T-helper 1 cell treated with Interleukin-12 subunit alpha and Interleukin-12 subunit beta and Interleukin-4 antibody, amounts not matched to agents 30 μg/mL and 1 μg/mL, for 36 hours (primary cell): ENCODE measurements at regions not wholly inside any gene's neighbourhood (a gene's known extent, or its start where the extent isn't known, plus 50 kb on each side); places are given as distances from the start of the nearest gene placed in this dataset.

Source experiments
- H3K27ac Mint-ChIP-seq: one replicate; pipeline ENCODE4 v1.8.0; 2021; ENCODE audit warnings: mild to moderate bottlenecking, mixed read lengths
- H3K27me3 Mint-ChIP-seq: one replicate; pipeline ENCODE4 v1.8.0; 2021; ENCODE audit warnings: low read depth, mixed read lengths
- H3K36me3 Mint-ChIP-seq: one replicate; pipeline ENCODE4 v1.8.0; 2021; ENCODE audit warnings: low read depth, mixed read lengths
- H3K4me1 Mint-ChIP-seq: one replicate; pipeline ENCODE4 v1.8.0; 2021; ENCODE audit warnings: low read depth, mixed read lengths
- H3K4me3 Mint-ChIP-seq: one replicate; pipeline ENCODE4 v1.8.0; 2021; ENCODE audit warnings: mild to moderate bottlenecking, moderate library complexity, mixed read lengths
- H3K9me3 Mint-ChIP-seq: one replicate; pipeline ENCODE4 v1.8.0; 2021; ENCODE audit warnings: mixed read lengths

DNA sequence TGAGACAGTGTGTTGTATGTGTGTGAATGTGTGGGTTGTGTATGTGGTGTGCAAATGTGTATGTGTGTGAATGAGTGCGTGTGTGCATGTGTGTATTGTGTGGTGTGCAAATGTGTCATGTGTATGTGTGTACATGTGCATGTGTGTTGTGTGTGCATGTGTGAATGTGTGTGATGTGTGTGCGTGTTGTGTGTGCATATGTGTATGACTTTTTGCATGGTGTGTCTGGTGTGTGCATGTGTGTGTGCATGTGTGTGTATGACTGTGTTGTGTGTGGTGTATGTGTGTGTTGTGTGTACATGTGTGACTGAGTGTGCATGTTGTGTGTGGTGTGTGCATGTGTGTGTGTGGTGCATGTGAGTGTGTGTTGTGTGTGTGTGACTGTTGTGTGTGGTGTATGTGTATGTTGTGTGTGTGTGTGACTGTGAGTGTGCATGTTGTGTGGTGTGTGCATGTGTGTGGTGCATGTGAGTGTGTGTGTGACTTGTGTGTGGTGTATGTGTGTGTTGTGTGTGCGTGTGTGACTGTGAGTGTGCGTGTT lies 268.3 kb downstream of the DCDC2C start:
- Mint-ChIP-seq H3K27ac (no peak overlapping the region), H3K4me3 (no peak overlapping the region), H3K27me3 (no peaks in the 10 kb centered on the region), H3K9me3 (no peaks in the 10 kb centered on the region), H3K4me1 (no peaks in the 10 kb centered on the region), H3K36me3 (no peaks in the 10 kb centered on the region)

DNA sequence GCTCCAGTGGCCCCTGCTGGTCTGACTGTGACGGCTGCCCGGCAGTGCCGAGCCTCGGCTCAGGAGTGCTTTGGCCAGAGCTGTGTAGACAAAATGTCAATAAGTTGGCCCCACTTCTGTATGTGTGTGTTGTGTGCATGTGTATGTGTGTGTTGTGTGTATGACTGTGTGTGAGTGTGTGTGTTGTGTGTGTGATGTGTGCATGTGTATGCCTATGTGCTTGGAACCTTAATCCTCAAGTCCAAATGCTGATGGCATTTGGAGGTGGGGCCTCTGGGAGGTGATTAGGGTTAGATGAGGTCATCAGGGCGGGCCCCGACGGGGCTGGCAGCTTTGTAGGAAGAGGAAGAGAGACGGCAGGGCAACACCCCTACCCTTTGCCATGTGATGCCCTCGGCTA lies 269.0 kb downstream of the DCDC2C start:
- no peaks in the 10 kb centered on the region for H3K4me1 Mint-ChIP-seq
- H3K27me3 Mint-ChIP-seq = no peaks in the 10 kb centered on the region
- H3K36me3 Mint-ChIP-seq = no peaks in the 10 kb centered on the region
- no peak overlapping the region for H3K4me3 Mint-ChIP-seq
- no peaks in the 10 kb centered on the region for H3K9me3 Mint-ChIP-seq
- H3K27ac Mint-ChIP-seq = no peak overlapping the region

DNA sequence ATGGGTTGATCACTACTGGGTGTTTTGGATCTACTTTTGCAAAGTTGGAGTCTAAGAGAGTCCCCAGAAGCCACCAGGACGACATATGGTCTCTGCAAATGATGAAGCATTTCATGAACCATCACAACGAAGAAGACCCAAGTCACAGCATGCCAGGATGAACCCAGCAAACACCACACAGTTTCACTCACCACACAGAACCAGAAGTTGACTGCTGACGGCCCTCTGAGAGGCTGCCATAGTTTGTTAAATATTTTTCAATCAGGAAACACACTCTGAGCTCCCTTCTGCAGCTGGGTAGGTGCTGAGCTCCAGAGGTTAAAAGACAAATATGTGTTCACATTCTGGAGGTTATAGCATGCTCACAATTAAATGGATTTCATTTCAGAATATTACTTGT lies 271.4 kb downstream of the DCDC2C start:
- H3K27me3 Mint-ChIP-seq = no peaks in the 10 kb centered on the region
- H3K4me1 Mint-ChIP-seq = no peaks in the 10 kb centered on the region
- no peaks in the 10 kb centered on the region for H3K36me3 Mint-ChIP-seq
- no peak overlapping the region for H3K27ac Mint-ChIP-seq
- no peak overlapping the region for H3K4me3 Mint-ChIP-seq
- no peaks in the 10 kb centered on the region for H3K9me3 Mint-ChIP-seq

DNA sequence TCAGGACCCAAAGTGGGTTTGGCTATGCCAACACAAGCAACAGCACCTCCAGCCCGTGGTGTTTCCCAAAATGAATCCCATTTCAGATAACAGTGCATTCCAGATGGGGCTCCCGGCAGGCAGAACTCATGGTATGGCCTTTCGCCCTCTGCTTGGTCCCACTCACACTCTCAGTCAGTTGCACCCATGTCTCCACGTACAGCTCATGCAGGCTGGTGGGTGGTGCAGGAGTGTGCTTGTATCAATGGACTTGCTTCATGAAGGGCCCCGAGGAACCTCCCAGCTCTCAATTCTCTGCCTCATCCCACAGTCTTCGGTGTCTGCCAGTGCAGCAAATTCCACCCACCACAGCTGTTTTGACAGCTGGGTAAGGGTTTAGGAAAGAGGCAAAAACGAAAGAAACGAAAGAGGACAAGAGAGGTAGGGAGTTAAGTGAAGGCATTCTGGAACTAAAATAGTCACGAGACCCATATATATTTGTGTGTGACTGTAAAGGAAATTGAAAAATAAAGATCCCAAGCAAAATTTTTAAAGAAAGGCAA lies 278.1 kb downstream of the DCDC2C start:
- no peak overlapping the region for H3K4me3 Mint-ChIP-seq

DNA sequence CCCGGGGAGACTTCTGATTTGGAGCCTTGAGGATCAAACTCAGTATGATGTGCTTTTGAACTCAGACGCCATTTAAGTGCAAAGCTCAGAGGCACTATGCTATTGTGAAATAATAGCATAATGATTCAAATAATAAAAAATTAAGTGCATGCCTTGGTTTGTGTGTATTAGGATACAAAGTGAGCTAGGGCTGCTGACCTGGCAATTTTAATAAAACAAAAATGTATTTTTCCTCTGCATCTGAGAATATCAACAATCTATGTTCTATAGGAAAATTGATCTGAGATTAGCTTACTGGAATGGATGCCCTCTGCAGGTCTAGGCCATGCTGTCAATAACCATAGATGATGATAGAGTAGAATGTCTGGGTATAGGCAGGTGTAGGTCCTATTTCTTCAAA lies 278.8 kb downstream of the DCDC2C start:
- Mint-ChIP-seq H3K4me1 (no peaks in the 10 kb centered on the region), H3K27me3 (no peaks in the 10 kb centered on the region), H3K27ac (no peak overlapping the region), H3K4me3 (no peak overlapping the region), H3K9me3 (no peaks in the 10 kb centered on the region), H3K36me3 (no peaks in the 10 kb centered on the region)

More for the DNA sequence above, 278.1 kb downstream of the DCDC2C start:
- Mint-ChIP-seq H3K27ac (no peak overlapping the region), H3K4me1 (no peaks in the 10 kb centered on the region), H3K36me3 (no peaks in the 10 kb centered on the region), H3K9me3 (no peaks in the 10 kb centered on the region), H3K27me3 (no peaks in the 10 kb centered on the region)

DNA sequence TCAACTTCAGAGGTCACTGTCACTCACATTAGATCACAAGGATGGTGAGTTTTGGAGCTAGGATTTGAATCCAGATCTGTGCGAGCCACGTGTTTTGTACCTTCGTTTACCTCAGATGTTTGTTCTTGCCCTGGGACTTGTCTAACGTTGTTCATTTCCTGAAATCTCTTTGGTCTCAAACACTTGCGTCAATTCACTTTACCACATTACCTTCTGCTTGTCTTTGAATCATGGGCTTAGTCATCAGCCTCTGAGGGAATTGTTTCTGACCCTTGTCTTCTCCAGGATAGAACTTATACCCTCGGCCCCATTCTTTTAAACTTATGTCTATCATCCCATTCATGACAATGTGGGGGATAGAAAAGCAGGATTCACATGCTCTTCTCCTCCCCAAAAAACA lies 282.7 kb downstream of the DCDC2C start:
- Mint-ChIP-seq H3K4me3 (no peak overlapping the region), H3K27me3 (no peaks in the 10 kb centered on the region), H3K9me3 (peaks cover 3% of the 10 kb centered on the region), H3K36me3 (no peaks in the 10 kb centered on the region), H3K4me1 (no peaks in the 10 kb centered on the region), H3K27ac (no peak overlapping the region)

DNA sequence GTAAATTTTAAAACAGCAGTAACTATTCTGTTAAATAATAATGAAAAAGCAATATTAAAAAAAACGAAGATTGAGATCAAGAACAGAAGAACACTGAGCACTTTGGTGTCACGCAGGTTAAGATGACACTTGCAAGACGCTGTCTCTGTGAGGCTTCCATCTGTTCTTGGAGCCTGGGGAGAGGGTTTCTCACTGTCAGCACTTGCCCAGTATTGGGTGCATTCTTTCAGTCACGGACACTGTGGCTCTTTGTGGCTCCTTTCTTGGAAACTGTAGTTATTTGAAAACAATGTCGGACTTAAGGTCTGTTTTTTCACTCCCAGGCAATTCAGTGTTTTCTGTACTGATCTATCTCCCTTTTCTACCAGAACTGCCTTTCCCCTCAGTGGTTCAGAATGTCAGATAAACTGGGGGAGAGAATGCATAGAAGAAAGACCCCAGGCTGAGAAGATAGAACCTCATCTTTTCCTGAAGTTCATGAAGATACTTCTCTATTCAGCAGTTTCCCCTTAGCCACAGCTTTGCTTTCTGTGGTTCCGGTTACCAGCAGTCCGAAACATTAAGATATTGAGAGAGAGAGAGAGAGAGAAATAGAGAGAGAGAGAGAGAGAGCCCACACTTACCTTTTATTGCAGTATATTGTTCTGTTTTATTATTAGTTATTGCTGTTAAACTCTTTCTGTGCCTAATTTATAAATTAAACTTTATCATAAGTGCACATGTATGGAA lies 283.3 kb downstream of the DCDC2C start:
- peaks cover 8% of the 10 kb centered on the region for H3K9me3 Mint-ChIP-seq
- H3K36me3 Mint-ChIP-seq = no peaks in the 10 kb centered on the region
- H3K4me3 Mint-ChIP-seq = no peak overlapping the region
- H3K4me1 Mint-ChIP-seq = no peaks in the 10 kb centered on the region
- H3K27me3 Mint-ChIP-seq = no peaks in the 10 kb centered on the region
- H3K27ac Mint-ChIP-seq = no peak overlapping the region

DNA sequence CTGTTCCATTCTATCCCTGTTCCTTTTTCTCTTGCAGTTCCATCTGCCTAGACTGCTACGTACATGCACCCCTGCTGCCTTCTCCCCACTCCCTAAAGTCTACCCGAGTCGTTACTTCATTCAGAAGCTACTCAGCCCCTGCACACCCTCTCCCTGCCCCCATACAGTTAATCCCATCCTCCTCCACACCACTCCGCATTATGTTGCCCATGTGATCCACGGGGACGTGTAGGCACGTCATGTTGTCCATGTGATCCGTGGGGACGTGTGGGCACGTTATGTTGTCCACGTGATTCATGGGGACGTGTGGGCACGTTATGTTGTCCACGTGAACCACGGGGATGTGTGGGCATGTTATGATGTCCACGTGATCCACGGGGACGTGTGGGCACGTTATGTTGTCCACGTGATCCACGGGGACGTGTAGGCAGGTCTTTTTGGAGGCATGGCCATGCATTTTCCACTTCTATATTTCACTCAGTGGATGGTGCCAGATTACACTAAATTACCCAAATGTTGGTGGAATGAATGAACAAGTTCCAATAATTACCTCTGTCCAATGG lies 299.5 kb downstream of the DCDC2C start:
- H3K27me3 Mint-ChIP-seq = no peaks in the 10 kb centered on the region
- no peaks in the 10 kb centered on the region for H3K4me1 Mint-ChIP-seq
- peaks cover 5% of the 10 kb centered on the region for H3K9me3 Mint-ChIP-seq
- H3K36me3 Mint-ChIP-seq = no peaks in the 10 kb centered on the region
- H3K27ac Mint-ChIP-seq = no peak overlapping the region
- H3K4me3 Mint-ChIP-seq = no peak overlapping the region

DNA sequence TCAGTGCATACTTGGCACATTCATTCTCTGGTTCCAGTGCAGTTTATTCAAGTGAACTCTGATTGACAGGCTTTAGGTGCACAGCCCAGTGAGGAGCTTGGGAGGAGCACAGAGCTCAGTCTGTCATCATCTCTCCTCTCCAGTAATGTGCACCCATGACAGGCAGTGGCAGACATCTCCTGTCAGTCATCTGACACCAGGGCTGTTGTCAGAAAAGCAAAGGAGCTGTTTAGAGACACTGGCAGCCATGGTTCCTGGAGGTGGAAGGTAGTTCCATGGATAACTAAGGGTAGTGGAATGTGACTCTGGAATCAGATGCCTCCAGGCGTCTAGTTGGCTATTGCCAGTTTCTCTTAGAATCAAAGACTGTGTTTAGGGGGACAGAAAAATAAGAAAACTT lies 308.8 kb downstream of the DCDC2C start:
- peaks cover 19% of the 10 kb centered on the region for H3K9me3 Mint-ChIP-seq
- no peak overlapping the region for H3K4me3 Mint-ChIP-seq
- H3K36me3 Mint-ChIP-seq = no peaks in the 10 kb centered on the region
- H3K27me3 Mint-ChIP-seq = no peaks in the 10 kb centered on the region
- H3K27ac Mint-ChIP-seq = no peak overlapping the region
- no peaks in the 10 kb centered on the region for H3K4me1 Mint-ChIP-seq

DNA sequence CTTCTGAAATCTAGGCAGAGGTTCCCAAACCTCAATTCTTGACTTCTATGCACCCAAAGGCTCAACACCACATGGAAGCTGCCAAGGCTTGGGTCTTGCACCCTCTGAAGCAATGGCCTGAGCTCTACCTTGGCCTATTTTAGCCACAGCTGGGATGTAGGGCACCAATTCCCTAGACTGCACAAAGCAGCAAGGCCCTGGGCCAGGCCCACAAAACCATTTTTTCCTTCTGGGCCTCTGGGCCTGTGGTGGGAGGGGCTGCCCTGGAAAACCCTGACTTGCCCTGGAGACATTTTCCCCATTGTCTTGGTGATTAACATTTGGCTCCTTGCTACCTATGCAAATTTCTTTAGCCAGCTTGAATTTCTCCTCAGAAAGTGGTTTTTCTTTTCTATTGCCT lies 315.2 kb downstream of the DCDC2C start:
- H3K9me3 Mint-ChIP-seq = peaks cover 4% of the 10 kb centered on the region
- no peaks in the 10 kb centered on the region for H3K36me3 Mint-ChIP-seq
- no peak overlapping the region for H3K4me3 Mint-ChIP-seq
- H3K27ac Mint-ChIP-seq = no peak overlapping the region
- no peaks in the 10 kb centered on the region for H3K4me1 Mint-ChIP-seq
- no peaks in the 10 kb centered on the region for H3K27me3 Mint-ChIP-seq

DNA sequence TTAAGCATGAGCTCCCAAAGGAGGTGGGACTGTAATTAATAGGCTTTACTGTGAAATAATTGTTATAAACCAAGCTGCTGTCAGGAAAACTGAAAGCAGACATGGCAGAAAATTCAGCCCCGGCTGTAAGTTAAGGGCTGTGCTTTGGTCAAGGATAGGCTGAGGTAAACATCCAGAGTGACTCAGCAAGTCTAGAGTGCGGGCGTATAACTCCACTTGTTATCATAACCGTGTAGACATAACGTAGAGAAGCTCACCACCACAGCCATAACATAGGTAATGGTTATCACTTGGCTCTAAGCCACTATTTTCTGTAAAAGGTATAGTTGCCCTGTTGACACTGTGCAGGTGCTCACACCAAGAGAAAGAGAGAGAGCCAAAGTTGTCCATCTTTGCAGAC lies 316.8 kb downstream of the DCDC2C start:
- Mint-ChIP-seq H3K27me3 (no peaks in the 10 kb centered on the region), H3K27ac (no peak overlapping the region), H3K4me1 (no peaks in the 10 kb centered on the region), H3K36me3 (no peaks in the 10 kb centered on the region), H3K4me3 (no peak overlapping the region), H3K9me3 (peaks cover 4% of the 10 kb centered on the region)

DNA sequence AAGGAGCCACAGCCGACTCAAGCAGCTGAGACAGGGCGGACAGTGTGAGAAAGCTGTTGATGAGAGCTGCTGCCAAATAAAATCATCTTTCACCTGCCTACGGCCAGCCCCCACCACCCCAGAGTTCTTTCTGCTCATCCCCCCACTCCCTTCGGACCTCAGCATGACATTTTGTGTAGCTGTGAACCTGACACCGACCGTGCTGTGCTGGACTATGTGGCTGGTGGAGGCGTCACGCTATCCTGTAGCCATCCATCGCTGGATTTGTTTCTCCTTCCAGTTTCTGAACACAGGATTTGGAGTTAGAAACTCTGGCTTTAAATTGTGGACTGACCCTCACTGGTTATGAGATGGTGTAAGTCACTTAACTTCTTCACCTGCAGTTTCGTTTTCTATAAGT lies 317.3 kb downstream of the DCDC2C start:
- Mint-ChIP-seq H3K4me3 (no peak overlapping the region), H3K36me3 (no peaks in the 10 kb centered on the region), H3K4me1 (no peaks in the 10 kb centered on the region), H3K9me3 (peaks cover 4% of the 10 kb centered on the region), H3K27ac (no peak overlapping the region), H3K27me3 (no peaks in the 10 kb centered on the region)

DNA sequence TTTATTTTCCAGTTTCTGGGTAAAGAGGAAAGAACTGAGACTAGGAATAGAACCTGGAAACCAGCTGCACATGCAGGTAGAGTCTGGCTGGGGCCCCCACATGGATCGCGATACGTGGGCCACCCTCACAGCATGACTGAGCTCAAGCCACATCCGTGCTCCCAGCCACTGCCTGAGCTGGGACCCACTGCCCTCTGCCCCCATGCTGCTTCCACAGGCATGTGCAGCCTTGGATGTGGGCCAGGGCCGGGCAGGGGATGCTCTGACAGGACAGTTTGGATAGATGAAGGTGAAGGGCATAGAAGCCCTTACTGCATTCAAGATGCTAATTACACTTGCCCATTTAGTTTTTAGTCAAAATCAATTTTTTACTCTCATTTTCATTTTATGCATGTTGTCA lies 321.2 kb downstream of the DCDC2C start:
- H3K27me3 Mint-ChIP-seq = no peaks in the 10 kb centered on the region
- no peaks in the 10 kb centered on the region for H3K36me3 Mint-ChIP-seq
- H3K4me3 Mint-ChIP-seq = no peak overlapping the region
- H3K4me1 Mint-ChIP-seq = no peaks in the 10 kb centered on the region
- no peak overlapping the region for H3K27ac Mint-ChIP-seq
- H3K9me3 Mint-ChIP-seq = peaks cover 3% of the 10 kb centered on the region

DNA sequence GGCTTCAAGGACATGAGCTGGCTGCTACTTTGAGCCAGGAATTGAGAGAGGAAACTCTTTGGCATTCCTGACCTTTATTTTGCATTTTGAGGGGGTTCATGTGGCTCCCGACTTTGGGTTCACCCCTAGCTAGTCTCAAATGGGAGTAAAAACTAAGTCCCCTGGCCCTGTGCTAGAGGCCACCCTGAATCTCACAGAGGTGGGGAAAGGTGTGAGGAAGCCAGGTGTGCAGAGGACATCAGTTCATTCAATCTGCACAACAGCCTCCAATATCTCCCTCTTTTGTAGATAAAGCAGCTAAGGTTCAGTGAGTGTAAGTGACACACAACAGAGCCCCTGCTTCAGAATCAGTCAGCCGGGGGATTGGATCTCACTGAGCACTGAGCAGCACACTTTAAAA lies 325.7 kb downstream of the DCDC2C start:
- H3K9me3 Mint-ChIP-seq = peaks cover 3% of the 10 kb centered on the region
- H3K36me3 Mint-ChIP-seq = no peaks in the 10 kb centered on the region
- H3K4me3 Mint-ChIP-seq = no peak overlapping the region
- H3K4me1 Mint-ChIP-seq = no peaks in the 10 kb centered on the region
- H3K27me3 Mint-ChIP-seq = no peaks in the 10 kb centered on the region
- no peak overlapping the region for H3K27ac Mint-ChIP-seq

DNA sequence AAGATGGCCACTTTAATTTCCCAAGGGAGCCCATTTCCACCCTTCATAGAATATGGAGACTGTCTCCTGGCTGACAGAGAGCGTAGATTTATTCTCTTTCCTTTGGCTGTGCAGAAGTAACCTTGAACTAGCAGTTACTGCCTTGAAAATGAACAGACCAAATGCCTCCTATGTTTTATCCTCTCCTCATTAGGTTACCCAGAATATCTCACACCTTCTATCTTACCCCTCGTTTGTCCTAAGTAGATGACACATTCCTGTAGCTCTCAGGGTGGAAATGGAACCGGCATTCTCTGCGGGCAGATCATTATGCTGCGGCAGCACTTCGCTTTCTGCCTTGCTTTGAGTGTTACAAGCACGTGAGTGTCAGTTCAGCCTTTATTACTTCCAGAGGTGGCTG lies 336.5 kb downstream of the DCDC2C start:
- H3K9me3 Mint-ChIP-seq = peaks cover 11% of the 10 kb centered on the region
- H3K4me1 Mint-ChIP-seq = no peaks in the 10 kb centered on the region
- no peaks in the 10 kb centered on the region for H3K36me3 Mint-ChIP-seq
- H3K27me3 Mint-ChIP-seq = no peaks in the 10 kb centered on the region
- H3K4me3 Mint-ChIP-seq = no peak overlapping the region
- no peak overlapping the region for H3K27ac Mint-ChIP-seq
